Renal cortex interstitium (tissue), 11 donors: ENCODE measurements at regions not wholly inside any gene's neighbourhood (a gene's known extent, or its start where the extent isn't known, plus 50 kb on each side); places are given as distances from the start of the nearest gene placed in this dataset.
A peak's percentile ranks its signal among the peaks of the same experiment; 100 is the strongest.

Experiments used
- DNase-seq, 11 donors: peaks; one replicate each; pipeline ENCODE4 v3.0.0-alpha.2; 2013; ENCODE audit warnings: low read depth in 9 of 11, low spot score in 4 of 11; ENCODE audit errors: extremely low read depth in 1 of 11

DNA sequence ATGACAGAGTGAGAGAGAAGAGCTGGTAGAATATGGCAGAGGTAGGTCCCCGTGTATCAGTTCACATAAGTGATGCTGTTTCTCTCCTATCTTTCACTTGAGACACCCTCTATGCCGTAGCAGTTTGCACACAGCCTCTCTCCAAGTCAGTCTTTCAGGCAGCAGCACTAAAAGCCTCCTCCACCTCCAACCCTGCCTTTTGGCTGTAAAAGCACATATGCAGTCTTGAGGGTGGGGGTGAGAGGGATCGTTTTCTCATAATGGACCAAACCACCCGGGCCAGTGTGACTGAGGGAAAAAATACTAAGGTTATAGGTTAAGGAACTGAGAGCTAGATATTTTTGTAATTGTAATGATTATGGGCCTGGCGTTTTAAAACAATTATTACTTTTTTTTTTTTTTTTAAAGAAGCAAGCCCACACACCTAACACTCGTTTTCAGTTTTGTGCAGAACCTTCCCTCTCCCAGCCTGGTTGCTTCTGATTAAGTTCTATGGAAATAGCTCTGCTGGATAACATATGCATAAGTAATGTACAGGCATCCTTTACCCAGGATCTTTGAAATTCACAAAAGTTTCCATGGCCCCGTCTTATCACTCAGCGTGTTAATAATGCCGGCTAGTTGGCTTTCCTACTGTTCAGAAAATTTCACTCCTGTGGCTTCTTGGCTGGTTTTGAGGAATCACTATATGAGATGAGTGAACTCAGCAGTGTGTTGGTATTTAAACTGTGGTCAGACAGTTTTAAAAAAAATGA is 112.2 kb upstream of the MEIS1 start:
- no peak for DNase-seq

DNA sequence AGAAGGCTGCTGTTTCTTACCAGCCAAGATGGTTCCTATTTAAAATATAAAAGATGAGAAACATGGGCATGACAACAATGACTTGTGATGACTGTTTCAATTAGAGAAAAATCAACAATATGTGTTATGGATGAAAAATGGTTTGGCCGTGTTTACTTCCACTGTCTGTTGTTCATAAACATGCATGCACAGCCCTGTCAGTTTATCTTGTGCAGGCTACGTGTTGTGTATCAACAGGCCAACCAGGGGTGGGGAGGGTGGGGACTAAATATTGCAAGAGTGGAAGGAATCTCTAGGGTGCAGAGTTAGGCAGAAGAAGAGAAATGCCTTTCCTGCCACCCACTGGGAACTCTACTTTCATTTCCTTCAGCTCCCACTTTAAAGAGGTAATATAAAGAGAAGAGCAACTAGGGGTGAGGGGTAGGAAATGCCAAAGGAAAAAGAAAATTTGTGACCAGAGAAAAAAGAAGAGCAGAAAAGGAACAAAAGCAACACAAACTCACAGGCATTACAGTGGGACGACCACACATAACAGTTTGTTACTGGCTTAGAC is 116.8 kb upstream of the MEIS1 start:
- no peak for DNase-seq

DNA sequence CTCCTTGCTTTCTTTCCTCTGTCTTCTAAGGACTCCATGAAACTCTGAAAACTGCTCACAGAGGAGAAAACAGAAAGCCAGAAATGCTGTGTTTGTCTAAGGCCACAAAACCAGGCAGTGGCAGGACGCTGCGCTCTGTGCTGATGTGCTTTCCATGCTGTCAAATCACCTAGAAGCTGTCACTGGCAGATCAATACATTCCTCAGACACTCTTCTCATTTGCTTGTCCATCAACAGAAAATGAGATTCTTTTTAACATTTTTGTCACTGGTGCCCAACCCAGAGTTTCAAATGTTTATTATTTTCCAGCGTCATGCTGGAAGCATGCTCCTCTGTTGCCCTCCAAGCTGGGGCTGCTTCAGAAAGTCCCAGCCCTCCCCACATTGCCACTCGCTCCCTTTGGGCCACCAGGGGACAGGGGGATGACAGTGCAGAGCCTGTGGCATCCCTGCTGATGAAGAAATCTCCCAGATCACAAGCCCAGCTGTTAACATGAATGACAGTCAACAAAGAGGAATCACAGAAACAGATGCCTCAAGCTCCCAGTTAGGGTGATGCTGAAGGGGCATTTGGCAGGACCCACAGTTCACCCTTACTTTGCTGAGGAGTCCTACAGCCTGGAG is 117.5 kb upstream of the MEIS1 start:
- DNase-seq, result no peak

DNA sequence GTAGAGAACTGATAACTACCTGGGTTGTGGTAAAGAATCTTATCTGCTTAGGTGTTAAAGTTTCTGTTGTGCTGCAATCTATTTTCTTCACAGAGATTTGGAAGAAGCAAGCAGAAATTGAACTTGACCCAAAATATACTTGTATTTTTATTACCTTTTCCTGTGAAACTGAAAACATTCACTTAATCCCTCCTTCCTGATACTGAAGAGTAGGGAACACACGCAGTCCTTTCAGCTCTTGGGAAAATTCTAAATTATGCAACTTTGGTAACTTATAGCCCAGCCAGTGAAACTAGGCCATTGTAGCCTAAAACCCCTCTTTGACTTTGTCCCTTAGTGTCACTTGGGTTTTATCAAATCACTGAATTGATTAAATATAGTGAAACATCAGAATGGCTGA is 128.4 kb upstream of the MEIS1 start:
- no peak for DNase-seq

DNA sequence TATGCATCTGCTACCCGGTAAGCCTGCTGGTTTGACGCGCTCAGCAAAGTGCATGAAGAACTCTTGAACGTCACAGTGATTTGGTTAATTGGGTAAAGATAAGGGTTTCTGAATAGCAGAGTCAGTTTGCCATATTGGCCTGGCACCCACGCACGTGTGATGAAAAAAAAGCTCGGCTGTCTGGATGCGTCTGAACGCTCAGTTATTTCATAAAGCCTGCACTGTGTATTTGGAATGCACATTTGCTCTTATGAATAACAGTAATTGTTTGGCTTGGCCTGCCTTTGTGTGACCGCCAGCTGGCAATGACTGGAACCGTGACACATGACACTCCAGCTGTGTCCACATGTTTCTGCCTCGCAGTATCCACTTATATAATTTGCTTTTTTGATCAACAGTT is 129.2 kb upstream of the MEIS1 start:
- DNase-seq, result peak in 10 of 11 donors; percentile 52 to 84 (median 61)

DNA sequence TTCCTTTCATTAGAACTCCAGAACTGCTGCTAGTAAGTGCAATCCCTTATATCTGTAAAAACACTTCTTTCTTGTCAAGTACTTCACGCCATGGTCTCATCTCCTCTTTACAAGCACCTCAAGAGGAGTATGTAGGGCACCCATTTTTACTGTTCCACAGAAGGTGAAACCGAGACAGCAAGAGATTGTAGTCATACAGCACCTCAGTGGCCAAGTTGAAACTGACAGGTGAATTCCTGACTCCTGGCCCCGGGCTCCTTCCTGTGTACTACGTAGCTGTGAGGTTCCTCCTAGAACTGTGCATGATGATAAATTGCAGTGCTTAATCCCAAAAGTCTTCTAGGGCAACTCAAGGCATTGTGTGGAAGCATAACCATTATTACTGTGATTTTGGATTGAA is 131.5 kb upstream of the MEIS1 start:
- no peak for DNase-seq

DNA sequence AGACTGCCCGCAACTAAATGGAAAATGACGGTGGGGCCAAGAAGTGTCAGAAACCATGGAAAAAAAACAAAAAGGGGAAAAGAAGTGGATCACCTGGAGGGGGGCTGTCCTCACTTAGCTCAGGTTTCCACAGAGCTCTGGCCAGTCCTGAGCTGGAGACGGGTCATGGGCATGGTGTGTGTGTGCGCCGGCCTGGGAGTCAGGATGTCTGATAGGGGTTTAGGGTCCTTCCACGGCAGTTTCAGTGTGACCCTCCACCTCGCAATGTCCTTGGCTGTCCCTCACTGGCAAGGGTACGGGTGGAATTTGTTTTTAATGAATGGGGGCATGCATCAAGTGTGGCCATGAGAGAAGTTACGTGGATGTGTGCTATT is 133.2 kb upstream of the MEIS1 start:
- DNase-seq, result no peak

DNA sequence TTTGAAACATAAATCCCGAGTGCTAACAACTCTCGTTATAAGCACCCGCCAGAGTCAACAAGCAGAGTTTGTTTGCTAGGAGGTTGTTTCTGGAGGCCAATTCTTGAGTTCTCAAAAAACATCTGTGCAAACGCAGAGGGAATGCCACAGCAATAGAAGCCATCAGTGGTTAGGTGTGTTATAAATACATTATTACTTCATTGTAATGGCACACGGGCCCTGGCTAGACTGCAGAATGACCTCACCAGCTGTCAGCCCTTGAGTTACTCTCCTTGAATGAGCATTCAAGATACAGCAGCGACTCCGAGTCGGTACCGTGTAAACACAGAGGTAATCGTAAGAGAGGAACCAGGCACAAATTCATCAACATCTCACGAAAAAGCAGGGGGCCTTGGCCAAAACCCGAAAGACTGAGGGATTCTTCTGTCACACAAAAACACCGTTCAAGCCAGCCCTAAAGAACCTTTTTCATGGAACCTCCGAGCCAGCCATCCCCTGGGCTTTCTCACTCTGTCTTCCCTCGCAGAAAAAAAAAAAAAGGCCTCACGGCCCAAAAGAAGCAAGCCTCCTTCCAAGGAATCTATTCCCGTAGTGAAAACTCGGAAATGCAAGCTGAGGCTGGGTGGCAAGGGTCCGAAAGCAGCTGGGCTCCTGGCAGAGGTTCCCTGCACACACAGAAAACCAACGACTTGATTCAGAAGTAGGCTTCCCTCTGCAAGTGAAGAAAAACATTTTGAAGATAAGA is 133.7 kb upstream of the MEIS1 start:
- DNase-seq, result no peak

DNA sequence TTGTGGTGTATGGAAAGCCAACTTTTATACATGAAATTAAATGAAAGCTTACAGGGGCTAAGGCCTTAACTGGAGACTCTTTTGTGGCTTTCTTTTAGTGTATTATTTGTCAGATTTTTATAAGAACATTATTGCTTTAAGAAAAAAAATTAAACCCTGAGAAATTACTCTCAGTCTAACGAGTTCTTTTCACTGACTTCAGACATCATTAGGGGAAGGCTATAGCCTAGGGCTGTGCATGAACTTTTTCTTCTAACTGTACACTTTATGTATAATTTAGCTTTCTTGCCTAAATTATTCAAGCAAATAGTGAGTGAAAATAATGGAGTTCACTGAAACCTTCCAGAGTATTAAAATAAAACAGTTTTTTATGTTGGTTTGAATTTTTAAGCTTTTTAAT is 151.1 kb upstream of the MEIS1 start:
- DNase-seq, result no peak

DNA sequence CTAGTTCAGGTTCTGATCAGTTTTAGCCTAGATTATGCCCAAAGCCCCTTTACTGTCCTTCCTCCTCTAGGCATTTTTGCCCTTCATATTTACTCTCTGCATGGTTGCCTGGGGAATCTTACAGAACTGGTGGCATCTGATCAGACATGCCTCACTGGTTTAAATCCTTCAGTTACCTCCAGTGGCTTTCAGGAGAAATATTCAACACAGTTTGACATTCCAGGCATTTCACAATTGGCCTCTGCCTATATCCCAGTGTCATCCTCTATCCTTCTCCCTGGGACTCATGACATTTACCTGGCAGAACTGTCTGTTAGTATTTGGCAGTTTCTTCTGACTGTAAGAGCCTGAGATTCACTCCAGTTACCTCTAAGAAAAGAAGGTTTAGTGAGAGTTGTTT is 152.9 kb upstream of the MEIS1 start:
- DNase-seq, result no peak

DNA sequence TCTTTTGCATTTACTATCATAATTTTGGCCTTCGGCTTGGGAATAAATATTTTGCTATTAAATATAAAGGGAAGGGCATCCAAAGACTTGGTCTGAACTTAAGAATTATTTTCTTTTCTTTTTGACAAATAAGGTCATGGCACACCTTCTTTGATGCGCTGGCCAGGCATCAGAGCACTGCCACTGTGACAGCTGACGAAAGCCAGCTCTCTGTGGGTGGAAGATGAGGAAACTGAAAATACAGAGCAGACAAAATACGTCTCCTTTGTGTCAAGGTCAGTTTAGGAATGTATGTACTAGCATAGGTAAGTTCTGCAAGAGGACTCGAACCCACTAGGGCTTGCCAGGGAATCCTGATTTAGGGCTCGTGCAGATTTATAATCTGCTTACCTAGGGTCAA is 155.9 kb upstream of the MEIS1 start:
- DNase-seq, result no peak

DNA sequence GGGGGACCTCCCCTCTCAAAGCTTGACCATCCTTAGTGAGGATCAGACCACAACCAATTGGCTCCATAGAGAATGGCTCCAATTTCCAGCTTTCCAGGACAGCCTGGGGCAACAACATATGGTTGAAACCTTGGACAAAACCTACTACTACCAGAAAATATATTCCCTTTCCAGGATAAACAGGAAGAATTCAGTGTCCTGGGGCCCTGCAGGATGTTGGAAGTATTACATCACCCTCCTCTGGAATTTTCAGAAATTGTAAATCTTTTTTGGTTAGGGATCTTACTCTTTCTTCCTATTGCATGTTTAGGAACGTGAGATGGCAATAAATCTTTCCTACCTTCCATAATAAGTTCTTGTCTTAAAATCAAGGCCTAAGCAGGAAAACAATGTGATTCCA is 158.9 kb upstream of the MEIS1 start:
- no peak for DNase-seq

DNA sequence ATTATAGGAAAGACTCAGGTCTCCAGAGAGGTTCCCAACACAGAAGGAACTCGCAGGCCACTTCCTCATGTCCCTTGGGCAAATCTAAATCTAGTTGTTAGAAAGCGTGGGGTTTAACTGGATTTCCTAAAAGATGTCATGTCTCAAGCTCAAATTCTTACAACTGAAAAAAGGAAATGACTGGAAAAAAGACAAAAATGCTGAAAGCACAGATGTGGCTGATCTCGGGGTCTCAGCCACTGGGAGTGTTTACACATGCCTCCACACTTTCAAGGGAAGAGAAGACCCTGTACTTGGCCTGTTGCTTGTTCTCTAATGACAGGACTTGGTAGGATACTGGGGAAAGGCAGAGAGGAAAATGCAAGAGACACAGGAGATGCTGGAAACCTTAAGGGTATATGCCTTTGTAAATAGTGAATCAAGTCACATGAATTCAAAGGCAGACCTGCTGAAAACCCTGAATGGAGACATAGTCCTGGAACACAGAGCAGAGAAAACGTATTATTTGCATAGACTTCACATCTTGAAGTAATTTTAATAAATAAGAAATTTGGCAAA is 160.9 kb upstream of the MEIS1 start:
- DNase-seq, result peak in 5 of 11 donors; percentile 19 to 31 (median 24)

DNA sequence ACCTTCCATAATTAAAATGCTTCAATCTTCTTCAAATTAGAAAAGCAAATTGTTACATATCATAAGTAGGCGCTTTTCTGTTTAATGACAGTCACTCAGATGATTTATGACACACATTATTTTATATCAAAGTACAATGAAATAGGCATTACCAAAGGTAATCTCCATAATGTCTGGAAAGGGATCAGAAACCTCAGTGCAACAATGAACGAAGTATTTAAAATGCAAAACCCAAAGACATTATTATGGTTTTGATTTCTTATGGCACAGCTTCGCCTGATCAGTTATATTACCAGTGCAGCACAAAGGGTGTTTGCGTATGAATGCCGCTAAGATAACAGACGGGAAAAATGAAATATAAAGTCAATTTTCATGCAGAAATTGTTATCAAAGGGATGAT is 162.2 kb upstream of the MEIS1 start:
- DNase-seq, result no peak

DNA sequence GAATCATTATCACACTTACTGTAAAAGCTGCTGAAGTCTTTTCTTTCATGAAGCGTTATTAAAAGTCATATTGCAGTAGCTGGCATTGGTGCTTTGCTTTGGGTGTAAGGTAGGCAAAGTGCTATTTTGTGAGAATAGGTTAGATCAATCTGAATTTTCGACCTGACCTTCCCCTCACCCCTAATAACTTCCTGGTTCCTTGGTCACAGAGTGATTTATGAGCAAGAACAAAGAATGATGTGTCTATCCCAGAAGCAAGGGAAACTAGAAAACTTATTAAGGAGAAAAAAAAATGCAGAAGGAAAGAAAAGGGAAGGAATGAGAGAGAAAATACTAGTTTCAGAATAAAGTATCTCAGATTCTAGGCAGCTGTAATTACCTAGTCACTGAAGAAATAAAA is 163.1 kb upstream of the MEIS1 start:
- peak in 1 of 11 donors; percentile 13 for DNase-seq

DNA sequence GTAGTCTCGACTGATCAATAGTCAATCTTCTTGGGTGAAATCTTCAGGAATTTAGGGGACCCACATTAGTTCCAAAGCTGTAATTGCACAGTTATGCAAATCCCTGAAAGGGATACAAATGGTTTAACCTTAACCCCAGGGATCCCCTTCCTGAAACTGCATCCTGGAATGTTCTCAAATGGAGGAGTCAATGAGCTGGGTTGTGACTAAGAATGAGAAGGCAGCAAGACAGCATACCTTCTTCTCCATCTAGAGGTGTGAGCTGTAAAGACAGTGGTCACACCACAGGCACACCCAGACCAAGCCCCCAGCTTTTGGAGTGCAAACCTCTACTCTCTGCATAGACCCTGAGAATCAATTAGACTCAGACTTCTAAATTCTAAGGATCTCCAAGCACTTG is 164.7 kb upstream of the MEIS1 start:
- no peak for DNase-seq

DNA sequence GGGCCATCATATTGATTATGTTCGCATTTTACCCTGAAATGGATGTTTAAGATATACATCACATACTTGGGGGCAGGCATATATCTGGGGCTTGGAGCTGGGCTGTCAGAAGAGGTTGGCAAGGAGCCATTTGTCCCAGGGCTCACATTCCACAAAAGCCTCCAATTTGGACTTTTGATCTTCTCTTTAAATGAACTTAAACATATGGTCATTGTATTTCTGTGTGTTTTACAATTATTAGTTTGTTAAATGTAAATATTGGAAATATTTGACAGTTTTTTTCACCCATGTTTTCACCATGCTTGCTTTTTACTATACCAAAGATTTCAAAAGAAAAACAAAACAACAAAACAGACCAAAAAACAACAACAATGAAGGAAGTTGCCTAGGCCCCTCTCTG is 165.8 kb upstream of the MEIS1 start:
- DNase-seq, result no peak

DNA sequence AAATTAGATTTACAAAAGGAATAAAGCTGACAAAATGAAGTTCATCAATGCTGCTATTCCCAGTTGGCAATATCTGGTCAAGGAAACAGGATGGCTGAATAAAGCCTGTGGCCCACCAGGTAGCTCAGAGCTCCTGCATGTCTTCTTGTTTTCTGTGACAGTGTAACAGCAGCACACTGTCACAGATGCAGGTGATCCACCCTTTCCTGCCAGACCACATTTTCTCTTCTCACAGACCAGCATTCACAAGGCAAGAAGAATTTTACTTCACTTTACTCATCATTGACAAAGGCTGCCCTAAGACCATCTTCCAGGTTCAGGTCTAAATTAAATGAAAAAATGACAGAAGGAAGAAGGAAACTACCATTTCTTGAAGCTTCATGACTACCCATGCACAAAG is 166.2 kb upstream of the MEIS1 start:
- DNase-seq, result no peak

DNA sequence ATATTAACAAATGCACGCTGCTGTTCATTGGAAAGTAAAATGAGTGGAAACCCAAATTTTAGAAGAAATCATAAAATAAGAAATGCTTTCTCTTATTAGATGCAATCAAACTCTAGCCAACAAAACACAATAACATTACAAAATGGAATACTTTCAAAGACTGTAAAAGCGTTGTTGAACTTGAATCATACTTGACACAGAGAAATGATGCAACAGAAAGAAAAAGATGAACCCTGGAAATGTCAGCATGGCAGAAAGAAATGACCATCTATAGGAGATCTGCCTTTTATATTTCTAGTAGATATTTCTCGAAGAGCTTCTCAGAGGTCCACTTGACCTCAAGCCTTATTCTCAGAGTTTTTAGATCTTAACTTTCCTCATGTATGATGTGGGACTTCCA is 170.6 kb upstream of the MEIS1 start:
- no peak for DNase-seq

DNA sequence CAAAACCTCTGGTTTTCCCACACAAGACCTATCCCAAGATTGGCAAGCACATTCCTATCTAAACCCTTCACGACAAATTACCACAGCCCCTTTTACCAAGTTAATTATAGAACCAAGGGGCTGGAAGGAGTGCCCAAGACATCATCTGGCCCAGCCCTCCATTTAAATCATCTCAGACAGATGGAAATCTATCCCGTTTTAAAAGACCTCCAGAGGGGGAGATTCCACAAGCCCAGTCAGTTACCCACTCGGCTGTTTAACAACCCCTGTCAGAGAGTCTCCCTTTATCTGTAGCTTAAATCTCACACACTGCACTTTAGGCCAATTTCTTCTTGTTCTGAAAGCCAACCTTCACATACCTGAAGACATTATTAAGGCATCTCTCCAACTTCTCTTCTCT is 179.1 kb upstream of the MEIS1 start:
- DNase-seq, result no peak
